GM12875 (cell line): ENCODE measurements at regions not wholly inside any gene's neighbourhood (a gene's known extent, or its start where the extent isn't known, plus 50 kb on each side); places are given as distances from the start of the nearest gene placed in this dataset.

Source experiments
- H3K4me3 ChIP-seq: one replicate; pipeline ENCODE4 v1.5.1; 2011; ENCODE audit warnings: low read depth, low read length, control low read depth
- CTCF ChIP-seq: IDR thresholded peaks from 2 replicates; pipeline ENCODE4 v1.5.1; 2011; ENCODE audit warnings: low read depth, mild to moderate bottlenecking, control low read depth, inconsistent platforms, low read length, moderate library complexity, borderline replicate concordance; ENCODE audit not compliant: insufficient read depth

GRCh38 chr7:153297141-153297540 is 537.6 kb downstream of the ACTR3B start:
- H3K4me3 ChIP-seq, result no peak overlapping the region
- no peak for TF ChIP-seq CTCF

- TF ChIP-seq CTCF, result no peak
- no peak overlapping the region for H3K4me3 ChIP-seq
Measured at GRCh38 chr7:153301936-153302335, 542.4 kb downstream of the ACTR3B start.

GRCh38 chr7:153320005-153320404 is 560.5 kb downstream of the ACTR3B start:
- TF ChIP-seq CTCF, result no peak
- no peak overlapping the region for H3K4me3 ChIP-seq

- TF ChIP-seq CTCF, result no peak
Measured at GRCh38 chr7:153320681-153321080, 561.1 kb downstream of the ACTR3B start.

GRCh38 chr7:153322991-153323390 is 563.4 kb downstream of the ACTR3B start:
- no peak for TF ChIP-seq CTCF
- H3K4me3 ChIP-seq, result no peak overlapping the region

More at GRCh38 chr7:153320681-153321080, 561.1 kb downstream of the ACTR3B start:
- no peak overlapping the region for H3K4me3 ChIP-seq

- no peak for TF ChIP-seq CTCF
- no peak overlapping the region for H3K4me3 ChIP-seq
Measured at GRCh38 chr7:153324094-153324493, 564.5 kb downstream of the ACTR3B start.

GRCh38 chr7:153327683-153328082 is 568.1 kb downstream of the ACTR3B start:
- TF ChIP-seq CTCF, result no peak
- no peak overlapping the region for H3K4me3 ChIP-seq
